GM18909 (cell line): ENCODE measurements at regions not wholly inside any gene's neighbourhood (a gene's known extent, or its start where the extent isn't known, plus 50 kb on each side); places are given as distances from the start of the nearest gene placed in this dataset.

Source experiments
- ATAC-seq: cut with Tn5 transposase; IDR thresholded peaks from one replicate; pipeline ENCODE4 v1.9.1; 2021; ENCODE audit warnings: mild to moderate bottlenecking; ENCODE audit not compliant: unreplicated experiment, poor library complexity

GRCh38 chr10:36345807-36346206 lies 703.7 kb upstream of the FZD8 start:
- ATAC-seq = no peak

- ATAC-seq = no peak
These were observed 703.1 kb upstream of the FZD8 start for GRCh38 chr10:36345175-36345533.

GRCh38 chr10:36344240-36345174 lies 702.4 kb upstream of the FZD8 start:
- ATAC-seq = no peak

GRCh38 chr10:36342781-36343180 lies 700.7 kb upstream of the FZD8 start:
- no peak for ATAC-seq

GRCh38 chr10:36341471-36341870 lies 699.4 kb upstream of the FZD8 start:
- ATAC-seq = no peak

DNA sequence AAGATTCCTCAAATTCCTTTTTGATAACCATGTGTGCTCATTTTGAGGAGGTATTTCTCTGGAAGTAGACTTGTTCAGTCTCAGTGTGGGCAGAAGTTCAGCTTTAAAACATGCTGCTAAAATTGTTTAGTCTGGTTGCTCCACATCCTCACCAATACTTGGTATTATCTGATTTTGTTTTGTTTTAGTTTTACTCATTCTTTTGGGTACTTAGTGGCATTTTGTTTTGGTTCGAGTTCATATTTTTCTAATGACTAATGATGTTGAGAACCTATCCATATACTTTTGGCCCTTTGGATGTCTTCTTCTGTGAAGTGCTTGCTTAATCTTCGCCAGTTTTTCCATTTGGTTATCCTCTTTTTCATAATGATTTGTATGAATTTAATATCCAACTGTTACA lies 694.2 kb upstream of the FZD8 start:
- ATAC-seq = no peak

GRCh38 chr10:36333446-36333845 lies 691.4 kb upstream of the FZD8 start:
- no peak for ATAC-seq

DNA sequence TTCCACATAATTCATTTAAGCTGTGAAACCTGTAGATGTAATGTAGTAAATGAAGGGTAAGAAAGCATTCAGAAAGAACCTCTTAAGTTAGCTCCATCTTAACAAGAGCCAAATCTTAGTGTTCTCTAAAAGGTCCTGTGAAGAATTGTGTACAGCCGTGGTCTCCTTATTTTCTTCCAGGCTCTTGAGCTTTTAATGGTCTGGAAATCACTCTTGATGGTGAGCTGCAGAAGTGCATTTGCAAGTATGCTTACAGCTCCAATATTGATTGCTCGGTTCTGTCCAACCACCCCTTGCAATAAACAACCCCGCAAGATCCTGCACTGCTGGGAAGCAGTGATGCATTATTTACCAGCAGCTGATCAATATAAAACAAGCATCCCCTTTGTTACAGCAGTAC lies 690.8 kb upstream of the FZD8 start:
- no peak for ATAC-seq

GRCh38 chr10:36331121-36331520 lies 689.0 kb upstream of the FZD8 start:
- no peak for ATAC-seq

DNA sequence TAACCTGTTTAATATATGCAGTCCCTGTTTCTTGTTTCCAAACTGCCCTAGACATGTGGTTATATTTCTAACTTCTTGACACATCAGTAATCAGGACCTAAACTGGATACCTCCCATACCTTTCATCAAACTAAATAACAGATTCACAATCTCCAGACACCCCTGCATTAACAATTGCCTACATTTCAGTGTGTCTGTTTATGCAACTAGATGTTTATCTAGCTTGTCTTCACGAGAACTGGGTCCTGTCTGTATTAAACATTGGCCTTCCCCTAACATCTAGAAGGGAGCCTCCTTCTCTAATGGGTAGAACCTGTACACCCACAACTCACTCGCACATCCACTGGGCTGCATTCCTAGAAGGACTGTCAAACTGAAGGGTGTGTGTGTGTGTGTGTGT lies 683.7 kb upstream of the FZD8 start:
- no peak for ATAC-seq

DNA sequence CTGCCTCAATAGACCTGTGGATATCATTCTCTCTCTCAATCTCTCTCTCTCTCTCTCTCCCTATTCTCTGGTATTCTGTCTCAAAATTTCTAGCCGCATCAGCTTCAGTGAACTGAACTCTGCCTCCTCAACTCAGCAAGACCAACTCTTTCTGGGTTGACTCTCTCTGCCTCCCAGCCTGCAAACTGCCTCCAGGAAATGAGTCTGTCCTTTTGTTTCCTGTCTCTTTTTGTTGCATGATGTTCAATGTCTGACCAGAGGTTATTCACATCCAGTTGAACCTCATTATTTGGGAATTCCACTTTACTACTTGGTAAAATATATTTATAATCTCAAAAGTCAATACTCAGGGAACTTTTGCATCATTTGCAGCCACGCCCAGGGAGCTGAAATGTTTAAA lies 682.7 kb upstream of the FZD8 start:
- no peak for ATAC-seq

DNA sequence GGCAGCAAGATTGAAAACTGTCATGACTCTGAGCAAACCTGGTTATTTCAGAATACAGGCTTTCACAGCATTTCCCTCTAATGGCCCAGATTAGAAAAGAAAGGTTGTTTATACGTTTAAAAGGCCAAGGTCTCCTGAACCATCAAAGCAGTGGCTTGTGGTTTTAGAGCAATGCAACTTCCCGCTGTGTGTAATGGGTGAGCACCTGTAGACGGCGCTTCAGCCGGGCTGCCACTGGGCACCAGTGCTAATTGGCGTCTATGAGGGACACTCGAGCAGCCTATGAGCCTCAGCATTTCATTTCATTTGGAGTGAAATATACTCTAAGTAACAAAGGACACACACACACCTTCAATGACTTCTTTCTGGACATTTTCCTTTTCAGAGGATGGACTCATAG lies 671.0 kb upstream of the FZD8 start:
- no peak for ATAC-seq

DNA sequence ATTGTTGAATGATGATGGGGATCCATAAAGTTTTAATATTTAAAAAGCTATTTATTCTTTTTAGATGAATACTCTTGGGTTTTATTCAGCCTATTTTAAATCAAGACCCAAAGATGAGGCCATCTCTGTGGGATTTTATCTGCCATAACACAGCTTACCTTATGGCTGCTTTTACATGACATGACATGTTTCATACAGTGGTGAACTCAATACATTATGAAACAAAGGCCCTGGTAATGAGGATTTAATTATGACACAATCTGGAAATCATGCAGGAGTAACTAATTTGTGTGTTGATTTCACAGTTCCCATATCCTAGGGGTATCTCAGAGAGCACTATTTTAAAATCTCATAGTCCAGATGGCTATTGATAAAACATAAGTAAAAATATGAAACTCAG lies 661.8 kb upstream of the FZD8 start:
- ATAC-seq = no peak

DNA sequence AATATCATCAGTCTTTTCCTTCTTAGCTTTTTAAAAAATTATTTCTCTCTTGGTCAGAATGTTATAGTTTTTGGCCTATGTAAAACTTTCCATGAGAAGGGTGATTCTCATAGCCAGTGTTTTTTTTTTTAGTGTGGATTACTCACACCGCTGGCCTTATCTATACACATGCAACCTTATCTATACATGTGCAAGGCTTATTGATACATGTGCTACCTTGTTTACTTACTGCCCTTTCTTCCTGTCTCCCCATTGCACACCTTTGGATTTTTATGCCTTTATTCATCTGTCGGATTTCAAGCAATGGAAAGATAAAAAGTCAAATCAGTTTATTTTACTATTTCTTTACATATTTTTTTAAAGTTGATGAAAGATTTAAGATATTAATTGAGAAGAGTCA lies 660.0 kb upstream of the FZD8 start:
- no peak for ATAC-seq

- no peak for ATAC-seq
These were observed 659.4 kb upstream of the FZD8 start for GRCh38 chr10:36301539-36301938.

GRCh38 chr10:36301139-36301538 lies 659.0 kb upstream of the FZD8 start:
- ATAC-seq = no peak

GRCh38 chr10:36283827-36284226 lies 641.7 kb upstream of the FZD8 start:
- no peak for ATAC-seq

GRCh38 chr10:36281831-36282331 lies 639.8 kb upstream of the FZD8 start:
- ATAC-seq = no peak

DNA sequence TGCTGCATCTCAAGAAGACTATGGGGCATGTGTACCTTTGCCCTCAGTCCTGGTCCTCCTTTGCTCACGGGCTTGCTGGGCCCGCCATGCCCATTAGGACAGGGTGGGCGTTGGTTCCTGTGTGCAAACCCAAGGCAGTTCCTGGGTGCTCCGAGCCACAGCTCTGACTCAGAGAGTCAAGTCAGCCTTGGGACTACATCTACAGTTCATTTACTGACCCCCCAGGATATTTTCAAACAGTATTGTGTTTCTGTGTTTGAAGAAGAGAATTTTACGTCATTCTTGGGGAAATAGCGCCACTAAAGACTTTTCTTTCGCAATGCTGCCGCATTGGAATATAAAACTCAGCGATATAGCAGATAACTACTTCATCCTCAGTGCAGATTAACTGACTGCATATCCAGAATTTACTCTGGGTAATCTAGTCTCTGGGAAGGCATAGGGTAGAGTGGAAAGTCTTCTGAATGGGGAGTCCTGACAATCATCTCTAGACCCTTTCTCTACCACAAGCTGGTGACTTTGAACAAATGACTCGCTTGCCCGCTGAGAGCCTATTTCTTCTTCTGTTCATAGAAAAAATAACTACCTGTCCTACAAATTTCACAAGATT lies 638.9 kb upstream of the FZD8 start:
- no peak for ATAC-seq

- ATAC-seq = no peak
These were observed 638.2 kb upstream of the FZD8 start for GRCh38 chr10:36280321-36280741.

DNA sequence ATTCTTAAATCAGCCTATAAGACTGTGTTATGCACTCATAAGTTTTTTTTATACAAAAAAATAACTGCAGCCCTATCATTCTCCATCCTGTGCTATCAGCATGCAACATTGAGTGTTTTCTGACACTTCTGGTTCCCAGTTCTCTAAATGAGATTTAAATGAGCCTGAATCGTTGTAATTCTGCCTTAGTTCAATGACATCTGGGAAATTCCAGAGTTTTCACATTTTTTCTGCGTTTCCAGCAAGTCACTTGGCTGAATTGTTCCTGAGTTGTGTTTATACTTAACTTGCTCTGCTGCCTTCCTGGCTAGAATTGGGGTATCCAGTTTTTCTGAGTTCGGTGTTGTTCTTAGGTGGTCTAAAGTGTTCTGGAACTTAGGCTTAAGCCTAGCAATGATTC lies 636.1 kb upstream of the FZD8 start:
- no peak for ATAC-seq

GRCh38 chr10:36277459-36277858 lies 635.4 kb upstream of the FZD8 start:
- no peak for ATAC-seq
